ENCODE measurements at regions not wholly inside any gene's neighbourhood (a gene's known extent, or its start where the extent isn't known, plus 50 kb on each side); places are given as distances from the start of the nearest gene placed in this dataset.
A peak's percentile ranks its signal among the peaks of the same experiment; 100 is the strongest.

DNA sequence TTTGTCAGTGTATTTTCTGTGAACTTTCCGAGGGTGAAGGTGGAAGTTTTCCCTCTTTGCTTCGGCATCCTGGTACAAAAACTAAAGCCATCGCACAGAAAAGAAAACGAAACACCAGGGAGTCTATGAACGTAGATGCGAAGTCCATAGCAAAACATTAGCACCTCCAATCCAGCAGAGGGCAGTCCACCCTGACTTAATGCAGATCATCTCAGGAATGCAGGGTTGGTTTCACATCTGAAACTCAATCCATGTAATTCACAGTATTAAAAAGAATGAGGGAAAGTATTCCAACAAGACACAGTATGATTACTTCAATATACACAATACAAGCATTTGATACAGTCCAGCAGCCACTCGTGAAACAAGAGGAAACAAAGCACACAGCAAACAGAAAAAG lies 70.8 kb downstream of the RTP5 start:
- no peak overlapping the region for H3K27ac ChIP-seq (replicated peaks)
- peak in 1 of 2 experiments; percentile 9 for DNase-seq (ENCODE audit: low read depth in 1 of 2, low spot score in 1 of 2)
- H3K4me3 ChIP-seq (replicated peaks; ENCODE audit: insufficient read depth, low read length): no peak overlapping the region
- no peaks in the 10 kb centered on the region for H3K27me3 ChIP-seq (ENCODE audit: insufficient read depth, poor library complexity, severe bottlenecking)
- TF ChIP-seq SPI1 (IDR thresholded peaks at IDR 0.05; ENCODE audit: borderline replicate concordance, low read depth) (no peak), GABPA (IDR thresholded peaks at IDR 0.05; ENCODE audit: low read depth) (no peak), POLR2AphosphoS5 (IDR thresholded peaks at IDR 0.05; ENCODE audit: low read depth) (no peak)
- TF ChIP-seq, protein P1, sequence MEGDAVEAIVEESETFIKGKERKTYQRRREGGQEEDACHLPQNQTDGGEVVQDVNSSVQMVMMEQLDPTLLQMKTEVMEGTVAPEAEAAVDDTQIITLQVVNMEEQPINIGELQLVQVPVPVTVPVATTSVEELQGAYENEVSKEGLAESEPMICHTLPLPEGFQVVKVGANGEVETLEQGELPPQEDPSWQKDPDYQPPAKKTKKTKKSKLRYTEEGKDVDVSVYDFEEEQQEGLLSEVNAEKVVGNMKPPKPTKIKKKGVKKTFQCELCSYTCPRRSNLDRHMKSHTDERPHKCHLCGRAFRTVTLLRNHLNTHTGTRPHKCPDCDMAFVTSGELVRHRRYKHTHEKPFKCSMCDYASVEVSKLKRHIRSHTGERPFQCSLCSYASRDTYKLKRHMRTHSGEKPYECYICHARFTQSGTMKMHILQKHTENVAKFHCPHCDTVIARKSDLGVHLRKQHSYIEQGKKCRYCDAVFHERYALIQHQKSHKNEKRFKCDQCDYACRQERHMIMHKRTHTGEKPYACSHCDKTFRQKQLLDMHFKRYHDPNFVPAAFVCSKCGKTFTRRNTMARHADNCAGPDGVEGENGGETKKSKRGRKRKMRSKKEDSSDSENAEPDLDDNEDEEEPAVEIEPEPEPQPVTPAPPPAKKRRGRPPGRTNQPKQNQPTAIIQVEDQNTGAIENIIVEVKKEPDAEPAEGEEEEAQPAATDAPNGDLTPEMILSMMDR (IDR thresholded peaks at IDR 0.05; ENCODE audit: insufficient read depth, low read length): no peak
- TF ChIP-seq, protein P2, sequence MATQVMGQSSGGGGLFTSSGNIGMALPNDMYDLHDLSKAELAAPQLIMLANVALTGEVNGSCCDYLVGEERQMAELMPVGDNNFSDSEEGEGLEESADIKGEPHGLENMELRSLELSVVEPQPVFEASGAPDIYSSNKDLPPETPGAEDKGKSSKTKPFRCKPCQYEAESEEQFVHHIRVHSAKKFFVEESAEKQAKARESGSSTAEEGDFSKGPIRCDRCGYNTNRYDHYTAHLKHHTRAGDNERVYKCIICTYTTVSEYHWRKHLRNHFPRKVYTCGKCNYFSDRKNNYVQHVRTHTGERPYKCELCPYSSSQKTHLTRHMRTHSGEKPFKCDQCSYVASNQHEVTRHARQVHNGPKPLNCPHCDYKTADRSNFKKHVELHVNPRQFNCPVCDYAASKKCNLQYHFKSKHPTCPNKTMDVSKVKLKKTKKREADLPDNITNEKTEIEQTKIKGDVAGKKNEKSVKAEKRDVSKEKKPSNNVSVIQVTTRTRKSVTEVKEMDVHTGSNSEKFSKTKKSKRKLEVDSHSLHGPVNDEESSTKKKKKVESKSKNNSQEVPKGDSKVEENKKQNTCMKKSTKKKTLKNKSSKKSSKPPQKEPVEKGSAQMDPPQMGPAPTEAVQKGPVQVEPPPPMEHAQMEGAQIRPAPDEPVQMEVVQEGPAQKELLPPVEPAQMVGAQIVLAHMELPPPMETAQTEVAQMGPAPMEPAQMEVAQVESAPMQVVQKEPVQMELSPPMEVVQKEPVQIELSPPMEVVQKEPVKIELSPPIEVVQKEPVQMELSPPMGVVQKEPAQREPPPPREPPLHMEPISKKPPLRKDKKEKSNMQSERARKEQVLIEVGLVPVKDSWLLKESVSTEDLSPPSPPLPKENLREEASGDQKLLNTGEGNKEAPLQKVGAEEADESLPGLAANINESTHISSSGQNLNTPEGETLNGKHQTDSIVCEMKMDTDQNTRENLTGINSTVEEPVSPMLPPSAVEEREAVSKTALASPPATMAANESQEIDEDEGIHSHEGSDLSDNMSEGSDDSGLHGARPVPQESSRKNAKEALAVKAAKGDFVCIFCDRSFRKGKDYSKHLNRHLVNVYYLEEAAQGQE (IDR thresholded peaks at IDR 0.05; ENCODE audit: insufficient replicate concordance, low read depth): no peak

DNA sequence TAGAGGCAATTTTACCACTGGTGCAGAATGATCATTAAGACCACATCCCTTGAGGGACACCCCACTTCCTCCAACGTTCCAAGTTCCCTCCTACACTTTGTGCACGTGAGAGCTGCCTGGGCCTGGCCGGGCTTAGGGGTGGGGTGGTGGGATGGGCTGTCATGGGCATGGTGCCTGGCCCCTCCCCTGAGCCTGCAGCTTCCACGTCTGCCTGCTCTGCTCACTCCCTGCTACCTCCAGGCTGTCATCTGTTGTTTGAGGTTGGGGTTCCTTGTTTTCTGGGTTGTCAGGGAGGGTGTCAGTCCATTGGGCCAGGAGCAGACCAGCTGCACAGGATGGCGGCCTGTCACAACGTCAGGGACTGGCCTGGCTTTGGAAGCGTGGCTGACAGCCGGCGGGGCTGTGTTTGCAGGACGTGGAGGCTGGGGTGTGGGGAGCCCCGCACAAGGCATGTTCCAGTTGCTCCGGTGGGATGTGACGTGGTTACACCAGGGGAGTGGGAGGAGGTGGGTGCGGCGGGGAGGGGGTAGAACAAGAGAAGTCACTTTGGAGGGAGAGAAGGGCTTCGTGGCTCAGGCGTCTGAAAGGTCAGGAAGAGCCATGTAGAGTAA lies 72.3 kb downstream of the RTP5 start:
- peak in 1 of 2 experiments; percentile 37 for DNase-seq (ENCODE audit: low read depth in 1 of 2, low spot score in 1 of 2)
- H3K4me3 ChIP-seq (replicated peaks; ENCODE audit: insufficient read depth, low read length): no peak overlapping the region
- no peak overlapping the region for H3K27ac ChIP-seq (replicated peaks)

DNA sequence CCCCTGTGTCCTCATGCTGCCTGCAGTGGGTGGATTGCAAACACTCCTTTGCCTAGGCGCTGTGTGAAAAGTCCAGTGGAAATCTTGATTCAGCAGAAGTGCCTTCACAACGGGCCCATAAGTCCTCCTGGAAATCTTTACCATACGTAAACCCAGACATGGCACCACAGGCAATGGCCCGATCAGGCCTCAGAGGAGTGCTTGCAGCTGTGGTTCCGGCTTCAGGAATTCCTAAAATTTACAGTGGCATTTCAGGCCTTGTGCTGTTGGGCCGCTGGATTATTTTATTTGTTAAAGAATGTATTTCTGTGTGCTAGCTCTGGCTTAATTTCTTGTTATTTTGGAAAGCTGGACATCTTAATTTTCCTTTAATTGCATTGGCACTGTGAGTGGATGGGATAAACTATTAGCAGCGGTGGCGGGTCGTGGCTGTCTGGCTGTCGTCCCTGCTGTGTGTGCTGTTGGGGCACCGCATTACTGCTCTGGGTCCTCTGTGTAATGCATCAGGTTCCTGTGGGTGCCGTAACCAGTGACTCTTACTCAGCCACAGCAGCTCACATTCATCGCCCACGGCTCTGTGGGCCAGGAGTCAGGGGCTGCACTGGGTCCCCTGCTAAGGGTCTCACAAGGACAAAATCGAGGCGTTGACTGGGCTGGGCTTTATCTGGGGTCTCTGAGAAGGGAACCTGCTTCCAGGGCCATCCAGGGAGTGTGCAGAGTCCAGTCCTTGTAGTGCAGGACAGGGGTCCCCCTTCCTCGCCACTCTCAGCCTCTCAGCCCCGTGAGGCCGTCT lies 73.1 kb downstream of the RTP5 start:
- TF ChIP-seq SPI1 (IDR thresholded peaks at IDR 0.05; ENCODE audit: borderline replicate concordance, low read depth): no peak
- TF ChIP-seq GABPA (IDR thresholded peaks at IDR 0.05; ENCODE audit: low read depth): no peak
- TF ChIP-seq POLR2AphosphoS5 (IDR thresholded peaks at IDR 0.05; ENCODE audit: low read depth): no peak
- TF ChIP-seq, protein P1 (IDR thresholded peaks at IDR 0.05; ENCODE audit: insufficient read depth, low read length): no peak
- TF ChIP-seq, protein P2 (IDR thresholded peaks at IDR 0.05; ENCODE audit: insufficient replicate concordance, low read depth): no peak
- DNase-seq (ENCODE audit: low read depth in 1 of 2, low spot score in 1 of 2): no peak
- Histone ChIP-seq H3K27me3 (ENCODE audit: insufficient read depth, poor library complexity, severe bottlenecking) (no peaks in the 10 kb centered on the region), H3K27ac (replicated peaks) (no peak overlapping the region), H3K4me3 (replicated peaks; ENCODE audit: insufficient read depth, low read length) (no peak overlapping the region)

More for the DNA sequence above, 72.3 kb downstream of the RTP5 start:
- H3K27me3 ChIP-seq (ENCODE audit: insufficient read depth, poor library complexity, severe bottlenecking): no peaks in the 10 kb centered on the region
- TF ChIP-seq SPI1 (IDR thresholded peaks at IDR 0.05; ENCODE audit: borderline replicate concordance, low read depth): peak; percentile 28; the same call in 1 of the 2 replicates
- TF ChIP-seq, protein P2 (IDR thresholded peaks at IDR 0.05; ENCODE audit: insufficient replicate concordance, low read depth): no peak
